ENCODE measurements at regions not wholly inside any gene's neighbourhood (a gene's known extent, or its start where the extent isn't known, plus 50 kb on each side); places are given as distances from the start of the nearest gene placed in this dataset.

DNA sequence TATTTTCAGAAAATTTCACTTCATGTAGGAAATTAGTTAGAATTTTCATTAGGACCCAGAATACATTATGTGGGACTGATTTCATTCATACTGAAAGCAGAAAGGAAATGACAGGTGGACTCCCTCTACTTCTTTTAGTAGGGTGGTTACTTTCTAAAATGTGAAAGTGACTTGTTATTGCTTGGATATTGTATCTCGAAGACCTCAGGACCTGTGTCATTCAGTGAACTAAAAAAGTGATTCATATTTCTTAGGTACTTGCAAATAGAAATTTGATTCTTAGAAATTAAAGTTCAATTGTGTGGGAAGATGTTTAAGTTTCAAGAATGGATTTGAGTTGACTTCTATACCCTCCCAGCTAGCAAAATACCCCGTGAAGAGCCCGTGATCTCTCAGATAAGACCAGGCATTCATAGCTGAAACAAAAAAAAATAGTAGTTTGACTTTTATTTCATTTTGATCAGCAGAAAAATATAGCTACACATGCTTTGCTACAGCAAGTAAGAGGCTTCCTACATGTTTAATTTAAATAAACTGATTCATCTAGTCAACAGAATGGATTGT is 1037.1 kb downstream of the GATA3 start:
- TF ChIP-seq POLR2A (IDR thresholded peaks at IDR 0.05; ENCODE audit: low read depth, low read length): no peak
- TF ChIP-seq TAF1 (IDR thresholded peaks at IDR 0.05; ENCODE audit: borderline replicate concordance, low read depth, low read length): no peak
